GM10266 (cell line): ENCODE measurements at regions not wholly inside any gene's neighbourhood (a gene's known extent, or its start where the extent isn't known, plus 50 kb on each side); places are given as distances from the start of the nearest gene placed in this dataset.

Experiments
- DNase-seq: peaks from one replicate; pipeline ENCODE4 v3.0.0; 2012; ENCODE audit errors: extremely low spot score
- CTCF ChIP-seq: IDR thresholded peaks from 2 replicates; pipeline ENCODE4 v1.5.1; 2012; ENCODE audit warnings: mild to moderate bottlenecking, low read depth; ENCODE audit not compliant: control insufficient read depth, insufficient read depth; ENCODE audit errors: missing control alignments

GRCh38 chrX:38890326-38890725, 89.1 kb downstream of the MID1IP1 start:
- TF ChIP-seq CTCF = no peak

GRCh38 chrX:38890963-38891362, 89.7 kb downstream of the MID1IP1 start:
- TF ChIP-seq CTCF = no peak
- DNase-seq = no peak

More at GRCh38 chrX:38890326-38890725, 89.1 kb downstream of the MID1IP1 start:
- DNase-seq = no peak

DNA sequence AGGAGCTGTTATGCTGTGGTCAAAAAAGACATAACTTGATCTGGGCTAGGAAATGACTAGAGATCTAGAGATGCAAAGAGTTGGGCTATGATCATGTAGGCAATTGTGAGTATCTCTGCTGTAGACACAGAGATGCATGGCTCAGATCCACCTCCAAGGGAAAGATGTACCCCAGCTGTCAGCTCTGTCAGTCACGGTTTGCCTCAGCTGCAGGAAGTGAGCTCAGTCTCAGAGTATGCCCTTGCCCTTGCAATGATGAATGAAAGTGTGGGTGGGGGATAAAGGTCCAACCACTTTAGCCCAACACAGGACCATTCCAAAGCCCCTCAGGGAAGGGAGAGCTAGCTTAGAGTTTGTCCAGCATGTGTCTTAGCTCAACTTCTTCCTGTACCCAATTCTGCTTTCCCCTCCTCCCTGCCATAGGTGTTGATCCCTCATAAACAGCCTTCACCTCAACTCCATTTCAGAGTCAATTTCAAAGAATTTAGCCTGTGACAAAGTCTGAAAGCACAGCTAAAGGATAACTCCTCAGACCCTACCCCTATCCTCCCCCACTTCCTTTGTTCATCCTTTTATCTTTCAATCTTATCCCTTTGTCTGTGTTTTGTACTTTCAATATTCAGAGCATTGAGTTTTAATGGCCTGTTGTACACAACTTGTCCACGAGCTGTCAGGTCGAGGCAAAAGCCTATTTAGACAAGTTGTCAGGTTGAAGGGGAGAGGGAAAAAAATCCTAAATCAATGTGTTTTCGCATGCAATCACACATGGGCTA, 90.6 kb downstream of the MID1IP1 start:
- TF ChIP-seq CTCF = no peak
- DNase-seq = peak; percentile 33

DNA sequence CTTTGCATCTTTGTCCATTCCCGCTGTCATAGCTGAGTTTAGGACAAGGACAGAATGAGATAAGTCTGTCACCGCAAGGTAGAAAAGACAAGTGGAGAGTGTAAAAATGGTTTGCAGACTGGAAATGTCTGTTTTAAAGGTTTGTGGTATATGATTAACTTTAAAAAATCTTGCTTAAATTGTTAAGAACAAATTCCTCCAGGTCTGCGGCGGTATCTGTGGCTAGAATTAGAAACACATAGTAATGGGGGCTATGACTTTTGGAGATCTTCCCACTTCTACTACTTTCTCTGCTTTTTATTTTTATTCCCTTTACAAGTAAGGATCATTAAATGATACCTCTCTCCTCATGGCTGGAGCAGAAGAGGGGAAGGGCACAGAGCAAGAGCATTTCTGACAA, 92.2 kb downstream of the MID1IP1 start:
- DNase-seq = no peak
- TF ChIP-seq CTCF = no peak

DNA sequence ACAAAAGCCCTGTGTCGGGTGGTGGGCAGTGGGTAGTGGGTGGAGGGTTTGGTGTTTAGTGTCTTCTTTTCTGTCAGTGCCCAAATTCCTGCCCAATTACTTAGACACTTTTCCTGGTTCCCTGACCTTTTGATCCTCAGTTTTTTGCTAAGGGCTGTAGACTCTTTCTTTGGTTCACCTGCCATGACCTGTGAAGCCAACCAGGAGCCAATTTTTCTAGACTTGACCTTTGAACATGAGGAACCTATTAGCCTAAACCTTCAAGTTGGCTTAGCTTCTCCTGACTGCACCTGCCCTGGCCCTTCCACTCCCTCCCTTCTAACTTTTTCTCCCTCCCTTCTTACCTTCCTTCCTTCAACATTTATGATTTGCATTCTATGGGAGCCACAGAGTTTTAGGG, 94.5 kb downstream of the MID1IP1 start:
- no peak for TF ChIP-seq CTCF
- DNase-seq = no peak

GRCh38 chrX:38896724-38897298, 95.6 kb downstream of the MID1IP1 start:
- TF ChIP-seq CTCF = no peak
- DNase-seq = peak; percentile 8

DNA sequence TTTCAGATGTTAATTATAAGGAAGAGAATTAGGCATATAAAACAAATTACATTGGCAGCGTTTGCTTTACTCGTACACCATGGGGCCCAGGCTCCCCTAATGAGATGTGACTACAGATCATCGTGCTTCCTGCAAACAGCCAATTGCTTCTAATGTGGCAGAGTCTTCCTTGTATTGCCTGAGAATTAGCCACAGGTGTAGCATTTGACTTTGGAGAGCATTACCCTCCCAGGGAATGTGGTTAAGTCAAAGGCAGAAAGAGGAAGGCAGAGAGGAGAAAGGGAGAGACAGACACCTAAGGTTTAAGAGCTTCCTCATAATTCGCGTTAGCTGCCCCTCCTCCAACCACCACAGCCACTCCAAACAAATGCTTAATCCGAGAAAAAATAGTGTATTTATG, 97.0 kb downstream of the MID1IP1 start:
- TF ChIP-seq CTCF = no peak
- no peak for DNase-seq
